GM21528 (cell line): ENCODE measurements at regions not wholly inside any gene's neighbourhood (a gene's known extent, or its start where the extent isn't known, plus 50 kb on each side); places are given as distances from the start of the nearest gene placed in this dataset.

Experiments
- ATAC-seq: cut with Tn5 transposase; IDR thresholded peaks from one replicate; pipeline ENCODE4 v1.9.1; 2021; ENCODE audit warnings: mild to moderate bottlenecking, moderate library complexity; ENCODE audit not compliant: unreplicated experiment, low FRiP score

GRCh38 chr22:47593291-47593690 lies 830.8 kb downstream of the TBC1D22A start:
- ATAC-seq: no peak

- no peak for ATAC-seq
Measured at GRCh38 chr22:47592791-47593190, 830.3 kb downstream of the TBC1D22A start.

- no peak for ATAC-seq
Measured at GRCh38 chr22:47591709-47592108, 829.3 kb downstream of the TBC1D22A start.

- no peak for ATAC-seq
Measured at GRCh38 chr22:47591016-47591415, 828.6 kb downstream of the TBC1D22A start.

- ATAC-seq: no peak
Measured at GRCh38 chr22:47589271-47590250, 827.1 kb downstream of the TBC1D22A start.

GRCh38 chr22:47588578-47588960 lies 826.1 kb downstream of the TBC1D22A start:
- no peak for ATAC-seq

GRCh38 chr22:47587861-47588577 lies 825.6 kb downstream of the TBC1D22A start:
- no peak for ATAC-seq

- ATAC-seq: no peak
Measured at GRCh38 chr22:47587361-47587760, 824.9 kb downstream of the TBC1D22A start.

- no peak for ATAC-seq
Measured at GRCh38 chr22:47586946-47587345, 824.5 kb downstream of the TBC1D22A start.

- no peak for ATAC-seq
Measured at GRCh38 chr22:47586038-47586437, 823.6 kb downstream of the TBC1D22A start.

- no peak for ATAC-seq
Measured at GRCh38 chr22:47583959-47584562, 821.6 kb downstream of the TBC1D22A start.

GRCh38 chr22:47582067-47582466 lies 819.6 kb downstream of the TBC1D22A start:
- no peak for ATAC-seq

- ATAC-seq: no peak
Measured at GRCh38 chr22:47580121-47580520, 817.7 kb downstream of the TBC1D22A start.

GRCh38 chr22:47576908-47577307 lies 814.5 kb downstream of the TBC1D22A start:
- no peak for ATAC-seq

- no peak for ATAC-seq
Measured at GRCh38 chr22:47575291-47575690, 812.8 kb downstream of the TBC1D22A start.

- no peak for ATAC-seq
Measured at GRCh38 chr22:47574556-47574955, 812.1 kb downstream of the TBC1D22A start.

GRCh38 chr22:47573141-47573540 lies 810.7 kb downstream of the TBC1D22A start:
- no peak for ATAC-seq

- ATAC-seq: no peak
Measured at GRCh38 chr22:47572443-47572842, 810.0 kb downstream of the TBC1D22A start.

- no peak for ATAC-seq
Measured at GRCh38 chr22:47571616-47572015, 809.2 kb downstream of the TBC1D22A start.

- ATAC-seq: no peak
Measured at GRCh38 chr22:47570851-47571250, 808.4 kb downstream of the TBC1D22A start.

GRCh38 chr22:47570300-47570685 lies 807.8 kb downstream of the TBC1D22A start:
- no peak for ATAC-seq
